ENCODE measurements at regions not wholly inside any gene's neighbourhood (a gene's known extent, or its start where the extent isn't known, plus 50 kb on each side); places are given as distances from the start of the nearest gene placed in this dataset.
A peak's percentile ranks its signal among the peaks of the same experiment; 100 is the strongest.

DNA sequence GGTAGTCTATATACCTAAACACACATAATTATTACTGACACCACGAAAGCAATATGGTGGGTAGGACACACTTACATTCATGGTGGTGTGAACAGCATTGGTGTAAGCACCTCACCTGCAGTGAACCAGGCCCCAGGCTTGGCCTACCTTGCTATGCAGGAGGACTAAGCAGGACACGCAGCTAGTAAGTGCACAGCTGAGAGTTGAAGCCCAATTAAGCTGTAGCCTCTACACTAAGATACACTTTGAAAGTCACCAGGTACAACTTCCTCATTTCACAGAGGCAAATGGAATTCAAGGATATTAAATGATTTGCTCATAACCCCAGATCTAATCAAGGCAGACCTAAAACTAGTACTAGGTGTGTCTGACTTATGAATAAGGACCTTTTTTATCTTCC lies 145.8 kb upstream of the PAPPA start:
- Histone ChIP-seq H3K4me1 (replicated peaks) (peaks cover 8% of the 10 kb centered on the region), H3K27me3 (replicated peaks) (no peaks in the 10 kb centered on the region), H3K36me3 (no peaks in the 10 kb centered on the region), H3K27ac (no peak overlapping the region), H3K9me3 (replicated peaks) (peaks cover 3% of the 10 kb centered on the region; the same call in 1 of the 2 replicates), H3K4me3 (no peak overlapping the region)
- no peak for DNase-seq (ENCODE audit: low read depth in 1 of 2, low spot score in 2 of 2)

DNA sequence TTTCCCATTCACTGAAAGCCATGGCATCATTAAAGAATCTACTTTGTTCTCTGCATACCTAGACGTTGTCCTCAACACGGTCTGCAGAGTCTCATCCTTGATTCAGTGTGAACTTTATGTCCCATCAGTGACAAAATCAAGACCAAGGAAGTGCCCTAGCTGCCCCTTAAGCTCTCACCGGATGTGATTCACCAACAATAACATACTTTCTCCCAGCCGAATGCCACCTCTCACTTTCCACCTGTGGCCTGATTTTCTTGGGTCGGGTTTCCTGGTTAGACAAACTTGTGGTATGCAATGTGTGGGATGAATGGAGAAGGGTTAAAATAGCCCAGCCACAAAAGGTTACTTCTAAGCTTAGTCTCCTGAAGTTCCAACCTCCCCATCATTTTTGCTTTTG lies 145.3 kb upstream of the PAPPA start:
- H3K36me3 ChIP-seq, result no peaks in the 10 kb centered on the region
- H3K27me3 ChIP-seq (replicated peaks), result no peaks in the 10 kb centered on the region
- no peak for DNase-seq (ENCODE audit: low read depth in 1 of 2, low spot score in 2 of 2)
- H3K4me1 ChIP-seq (replicated peaks), result peaks cover 8% of the 10 kb centered on the region
- peaks cover 3% of the 10 kb centered on the region; the same call in 1 of the 2 replicates for H3K9me3 ChIP-seq (replicated peaks)
- no peak overlapping the region for H3K27ac ChIP-seq
- H3K4me3 ChIP-seq, result no peak overlapping the region

DNA sequence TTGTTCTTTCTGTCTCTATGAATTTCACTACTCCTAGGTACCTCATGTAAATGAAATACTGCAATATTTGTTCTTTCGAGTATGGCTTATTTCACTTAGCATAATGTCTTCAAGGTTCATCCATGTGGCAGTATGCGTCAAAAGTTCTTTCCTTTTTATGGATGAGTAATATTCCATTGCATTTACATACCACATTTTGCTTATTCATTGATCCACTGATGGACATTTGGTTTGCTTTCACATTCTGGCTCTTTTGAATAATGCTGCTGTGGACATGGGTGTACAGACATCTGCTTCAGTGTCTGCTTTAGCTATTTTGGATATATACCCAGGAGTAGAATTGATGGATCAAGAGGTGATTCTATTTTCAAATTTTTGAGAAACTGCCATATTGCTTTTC lies 144.2 kb upstream of the PAPPA start:
- no peaks in the 10 kb centered on the region; the same call in 1 of the 2 replicates for H3K9me3 ChIP-seq (replicated peaks)
- no peak overlapping the region for H3K27ac ChIP-seq
- peaks cover 8% of the 10 kb centered on the region for H3K4me1 ChIP-seq (replicated peaks)
- H3K4me3 ChIP-seq, result no peak overlapping the region
- no peak for DNase-seq (ENCODE audit: low read depth in 1 of 2, low spot score in 2 of 2)
- no peaks in the 10 kb centered on the region for H3K27me3 ChIP-seq (replicated peaks)
- no peaks in the 10 kb centered on the region for H3K36me3 ChIP-seq

DNA sequence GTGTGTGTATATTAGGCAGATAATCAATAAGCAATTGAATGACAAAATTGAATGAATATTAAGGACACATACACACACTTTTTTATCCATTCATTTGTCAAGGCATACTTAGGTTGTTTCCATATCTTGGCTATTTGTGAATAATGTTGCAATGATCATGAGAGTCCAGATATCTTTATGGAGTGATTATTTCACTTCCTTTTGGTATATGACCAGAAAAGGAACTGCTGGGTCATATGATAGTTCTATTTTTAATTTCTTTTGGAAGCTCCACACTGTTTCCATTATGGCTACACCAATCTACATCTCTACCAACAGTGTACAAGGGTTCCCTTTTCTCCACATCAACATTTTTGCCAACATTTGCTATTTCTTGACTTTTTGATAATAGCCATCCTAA lies 137.7 kb upstream of the PAPPA start:
- H3K4me3 ChIP-seq, result no peak overlapping the region
- no peaks in the 10 kb centered on the region for H3K36me3 ChIP-seq
- no peak for DNase-seq (ENCODE audit: low read depth in 1 of 2, low spot score in 2 of 2)
- no peak overlapping the region for H3K27ac ChIP-seq
- H3K27me3 ChIP-seq (replicated peaks), result no peaks in the 10 kb centered on the region
- peaks cover 3% of the 10 kb centered on the region; the same call in 1 of the 2 replicates for H3K4me1 ChIP-seq (replicated peaks)
- no peaks in the 10 kb centered on the region for H3K9me3 ChIP-seq (replicated peaks)

DNA sequence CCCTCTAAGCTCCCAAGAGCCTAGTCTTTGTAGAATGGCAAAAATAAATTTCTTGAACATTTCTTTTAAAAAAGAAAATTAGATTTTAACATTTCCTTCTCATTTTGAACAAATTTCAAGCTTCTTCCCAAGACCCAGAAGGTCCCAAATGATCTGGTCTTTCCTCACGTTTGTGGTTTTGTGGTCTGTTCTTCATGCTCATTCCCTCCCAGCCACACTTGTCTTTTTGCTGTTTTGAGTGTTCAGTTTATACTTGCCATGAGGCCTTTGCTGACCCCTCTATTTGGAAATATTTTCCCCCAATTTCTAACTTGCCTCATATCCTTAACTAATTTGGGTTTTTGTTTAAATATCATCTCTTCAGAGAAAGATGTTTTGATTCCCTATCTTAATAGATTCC lies 133.4 kb upstream of the PAPPA start:
- no peak for DNase-seq (ENCODE audit: low read depth in 1 of 2, low spot score in 2 of 2)
- Histone ChIP-seq H3K9me3 (replicated peaks) (no peaks in the 10 kb centered on the region), H3K4me1 (replicated peaks) (peaks cover 3% of the 10 kb centered on the region; the same call in 1 of the 2 replicates), H3K27me3 (replicated peaks) (no peaks in the 10 kb centered on the region), H3K36me3 (no peaks in the 10 kb centered on the region), H3K27ac (no peak overlapping the region), H3K4me3 (no peak overlapping the region)

DNA sequence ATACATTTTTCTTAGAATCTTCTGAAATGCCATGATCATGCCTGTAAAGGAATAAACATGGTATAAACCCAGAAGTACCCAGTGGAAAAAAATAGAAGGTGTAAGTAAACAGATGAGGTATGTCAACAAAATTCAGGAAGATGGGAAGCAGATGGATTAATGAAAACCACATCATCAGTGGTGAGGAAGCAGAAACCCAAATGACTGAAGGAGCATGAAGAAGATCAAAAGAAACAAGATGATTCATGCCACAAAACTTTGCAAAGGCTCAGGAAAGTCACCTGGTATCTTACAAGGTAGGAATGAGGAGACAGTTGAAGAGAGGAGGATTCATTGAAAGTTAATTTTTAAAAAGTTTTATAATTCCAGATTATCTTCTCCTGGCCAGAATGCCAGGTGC lies 132.8 kb upstream of the PAPPA start:
- Histone ChIP-seq H3K4me1 (replicated peaks) (peaks cover 3% of the 10 kb centered on the region; the same call in 1 of the 2 replicates), H3K4me3 (no peak overlapping the region), H3K27me3 (replicated peaks) (no peaks in the 10 kb centered on the region), H3K27ac (no peak overlapping the region), H3K36me3 (no peaks in the 10 kb centered on the region), H3K9me3 (replicated peaks) (no peaks in the 10 kb centered on the region)
- DNase-seq (ENCODE audit: low read depth in 1 of 2, low spot score in 2 of 2), result no peak

DNA sequence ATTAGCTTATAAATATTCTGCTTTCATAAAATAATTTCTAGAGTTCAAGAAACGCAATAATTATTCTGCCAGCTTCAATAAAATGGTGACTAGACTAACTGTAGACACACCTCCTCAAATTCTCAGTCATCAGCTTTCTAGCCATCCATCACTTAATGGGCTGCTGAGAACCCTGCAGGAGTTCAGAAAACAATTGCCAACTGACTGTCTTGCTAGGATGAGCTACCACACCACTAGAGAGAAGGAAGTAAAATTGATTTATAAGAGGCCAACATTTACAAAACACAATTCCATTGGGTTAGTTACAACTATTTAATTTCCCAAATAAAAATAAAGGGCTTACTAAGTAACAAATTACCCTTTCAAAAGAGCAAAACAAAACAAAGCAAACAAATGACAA lies 126.5 kb upstream of the PAPPA start:
- no peaks in the 10 kb centered on the region for H3K27me3 ChIP-seq (replicated peaks)

DNA sequence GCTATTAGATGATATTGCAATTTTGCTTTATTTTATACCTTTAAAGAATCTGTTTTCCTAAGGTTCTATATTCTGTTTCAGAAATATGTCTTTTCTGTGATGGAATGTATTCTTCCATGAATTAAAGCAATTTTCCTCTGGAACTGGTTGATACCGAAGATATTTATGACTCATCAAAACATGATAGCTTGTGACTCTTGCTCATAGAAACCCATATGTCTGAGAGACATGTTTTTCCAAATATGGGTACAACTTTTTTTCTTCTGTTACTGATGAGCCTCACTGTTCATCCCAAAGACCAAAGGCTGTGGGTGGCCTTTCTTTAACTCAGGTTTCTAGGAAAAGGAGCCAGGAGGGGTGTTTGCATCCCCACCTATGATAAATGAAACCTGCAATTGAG lies 126.1 kb upstream of the PAPPA start:
- H3K36me3 ChIP-seq, result no peaks in the 10 kb centered on the region
- peak in 1 of 2 experiments; percentile 34 for DNase-seq (ENCODE audit: low read depth in 1 of 2, low spot score in 2 of 2)

More for the DNA sequence above, 126.5 kb upstream of the PAPPA start:
- Histone ChIP-seq H3K4me1 (replicated peaks) (peaks cover 12% of the 10 kb centered on the region), H3K36me3 (no peaks in the 10 kb centered on the region), H3K9me3 (replicated peaks) (no peaks in the 10 kb centered on the region), H3K4me3 (no peak overlapping the region), H3K27ac (peak overlapping the region; percentile 41)
- peak in 1 of 2 experiments; percentile 18 for DNase-seq (ENCODE audit: low read depth in 1 of 2, low spot score in 2 of 2)

DNA sequence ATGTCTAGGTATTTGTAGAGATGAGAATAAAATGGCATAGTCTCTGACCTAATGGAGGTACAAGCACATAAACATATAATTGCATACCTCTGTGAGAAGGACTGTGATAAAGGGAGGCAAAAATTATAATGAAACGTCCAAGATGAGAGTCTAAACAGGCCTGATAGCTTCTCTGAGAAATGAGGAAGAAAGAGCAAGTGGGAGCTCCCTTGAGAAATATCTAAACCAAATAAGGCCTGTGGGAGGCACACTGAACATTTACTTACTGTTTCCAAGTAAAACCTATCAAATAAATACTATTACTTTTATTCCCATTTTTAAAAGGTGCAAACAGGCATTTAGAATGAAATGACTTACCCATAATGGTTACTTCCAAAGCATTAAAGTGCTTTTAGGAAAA lies 125.6 kb upstream of the PAPPA start:
- DNase-seq (ENCODE audit: low read depth in 1 of 2, low spot score in 2 of 2), result no peak
- H3K9me3 ChIP-seq (replicated peaks), result no peaks in the 10 kb centered on the region
- no peak overlapping the region for H3K4me3 ChIP-seq
- H3K27me3 ChIP-seq (replicated peaks), result no peaks in the 10 kb centered on the region
- H3K27ac ChIP-seq, result peak overlapping the region; percentile 41
- no peaks in the 10 kb centered on the region for H3K36me3 ChIP-seq
- peaks cover 12% of the 10 kb centered on the region for H3K4me1 ChIP-seq (replicated peaks)

More for the DNA sequence above, 126.1 kb upstream of the PAPPA start:
- no peaks in the 10 kb centered on the region for H3K27me3 ChIP-seq (replicated peaks)
- peak overlapping the region; percentile 41 for H3K27ac ChIP-seq
- H3K4me1 ChIP-seq (replicated peaks), result peaks cover 12% of the 10 kb centered on the region
- no peaks in the 10 kb centered on the region for H3K9me3 ChIP-seq (replicated peaks)
- no peak overlapping the region for H3K4me3 ChIP-seq

DNA sequence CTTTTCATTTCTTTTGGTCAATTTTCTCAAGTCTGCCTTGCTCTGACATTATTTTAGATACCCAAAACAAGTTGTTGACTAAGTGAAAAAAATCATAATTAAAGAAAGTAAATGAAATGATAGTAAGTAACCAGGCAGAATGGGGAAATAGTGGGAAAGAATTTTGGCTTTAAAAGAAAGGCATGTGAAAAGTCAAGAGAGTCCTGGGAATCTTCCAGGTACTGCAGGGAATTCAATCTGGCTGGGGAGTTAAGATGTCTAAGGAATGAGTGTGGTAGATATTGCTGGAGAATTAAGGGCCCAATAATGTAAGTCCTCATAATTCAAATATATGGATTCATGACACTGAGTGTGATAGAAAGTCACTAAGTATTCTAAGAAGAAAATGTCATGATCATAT lies 123.1 kb upstream of the PAPPA start:
- no peak for DNase-seq (ENCODE audit: low read depth in 1 of 2, low spot score in 2 of 2)
- H3K27ac ChIP-seq, result no peak overlapping the region
- peaks cover 12% of the 10 kb centered on the region for H3K4me1 ChIP-seq (replicated peaks)
- H3K27me3 ChIP-seq (replicated peaks), result no peaks in the 10 kb centered on the region
- no peak overlapping the region for H3K4me3 ChIP-seq
- H3K9me3 ChIP-seq (replicated peaks), result no peaks in the 10 kb centered on the region
- no peaks in the 10 kb centered on the region for H3K36me3 ChIP-seq

DNA sequence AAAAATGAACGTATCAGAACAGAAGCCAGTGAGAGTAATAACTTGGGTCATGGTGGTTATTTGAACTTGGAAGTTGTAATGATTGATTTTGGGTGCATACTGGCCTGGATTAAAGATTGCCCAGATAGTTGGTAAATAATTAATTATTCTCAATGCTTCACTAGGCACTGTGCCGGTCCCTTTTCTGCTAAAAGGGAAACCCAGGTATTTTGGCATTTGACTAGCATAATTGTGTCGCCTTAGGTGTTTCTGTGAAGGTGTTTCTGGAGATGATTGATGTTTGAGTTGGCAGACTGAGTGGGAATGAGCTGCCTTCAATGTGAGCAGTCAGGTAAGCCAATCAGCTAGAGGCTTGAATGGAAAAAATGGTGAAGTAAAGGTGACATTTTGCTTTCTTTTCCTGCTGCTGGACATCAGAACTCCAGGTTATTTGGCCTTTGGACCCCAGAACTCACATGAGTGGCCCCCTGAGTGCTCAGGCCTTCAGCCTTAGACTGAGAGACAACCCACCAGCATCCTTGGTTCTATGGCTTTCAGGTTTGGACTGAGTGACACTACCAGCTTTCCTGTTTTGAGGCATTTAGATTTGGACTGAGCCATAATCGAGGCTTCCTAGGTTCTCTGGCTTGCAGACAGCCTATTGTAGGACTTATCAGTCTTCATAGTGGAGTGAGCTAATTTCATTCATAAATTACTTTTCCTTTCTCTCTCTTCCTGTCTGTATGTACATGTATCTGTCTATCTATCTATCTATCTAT lies 120.7 kb upstream of the PAPPA start:
- no peak overlapping the region for H3K27ac ChIP-seq
- H3K9me3 ChIP-seq (replicated peaks), result no peaks in the 10 kb centered on the region
- H3K36me3 ChIP-seq, result no peaks in the 10 kb centered on the region
- DNase-seq (ENCODE audit: low read depth in 1 of 2, low spot score in 2 of 2), result no peak
- no peak overlapping the region for H3K4me3 ChIP-seq
- H3K27me3 ChIP-seq (replicated peaks), result no peaks in the 10 kb centered on the region
- H3K4me1 ChIP-seq (replicated peaks), result peaks cover 3% of the 10 kb centered on the region

DNA sequence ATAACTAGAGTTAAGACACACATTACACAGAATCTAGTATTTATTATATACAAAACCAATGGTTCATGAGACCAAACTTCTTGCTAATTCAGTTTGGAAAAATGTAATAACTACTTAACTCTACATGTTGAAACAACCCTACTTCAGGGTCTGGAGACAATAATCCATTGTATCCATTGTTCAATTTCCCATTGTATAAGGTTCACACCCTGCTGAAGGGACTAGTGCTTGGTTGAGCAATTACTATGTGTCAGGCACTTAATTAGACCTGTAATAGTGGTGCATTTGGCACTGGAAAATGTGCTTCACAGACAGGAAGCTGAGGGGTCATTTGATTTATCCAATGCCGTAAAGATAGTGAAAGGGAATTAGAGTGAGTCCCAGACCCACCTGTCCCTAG lies 114.3 kb upstream of the PAPPA start:
- Histone ChIP-seq H3K4me1 (replicated peaks) (no peaks in the 10 kb centered on the region), H3K36me3 (no peaks in the 10 kb centered on the region), H3K9me3 (replicated peaks) (no peaks in the 10 kb centered on the region), H3K27ac (no peak overlapping the region), H3K27me3 (replicated peaks) (no peaks in the 10 kb centered on the region), H3K4me3 (no peak overlapping the region)
- DNase-seq (ENCODE audit: low read depth in 1 of 2, low spot score in 2 of 2), result no peak

DNA sequence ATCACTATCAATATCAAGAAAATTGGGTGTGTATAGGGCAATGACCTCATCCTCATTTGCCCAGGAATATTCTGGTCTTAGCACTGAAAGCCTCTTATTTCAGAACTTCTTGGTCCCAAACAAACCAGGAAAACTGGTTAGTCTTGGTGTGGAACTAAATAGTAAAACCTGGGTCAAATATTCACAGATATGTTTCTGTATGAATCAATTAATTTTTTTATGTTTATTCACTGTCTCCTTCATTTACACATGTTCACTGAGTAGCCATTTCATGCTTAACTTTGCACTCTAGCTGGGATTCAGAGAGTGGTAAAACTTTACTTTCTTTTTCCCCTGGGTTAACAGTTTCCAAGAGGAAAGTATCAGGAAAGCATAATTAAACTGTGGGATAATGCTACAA lies 113.7 kb upstream of the PAPPA start:
- H3K4me1 ChIP-seq (replicated peaks), result no peaks in the 10 kb centered on the region
- no peak overlapping the region for H3K4me3 ChIP-seq
- H3K27ac ChIP-seq, result no peak overlapping the region
- H3K36me3 ChIP-seq, result no peaks in the 10 kb centered on the region
- H3K27me3 ChIP-seq (replicated peaks), result no peaks in the 10 kb centered on the region
- DNase-seq (ENCODE audit: low read depth in 1 of 2, low spot score in 2 of 2), result no peak
- H3K9me3 ChIP-seq (replicated peaks), result no peaks in the 10 kb centered on the region

DNA sequence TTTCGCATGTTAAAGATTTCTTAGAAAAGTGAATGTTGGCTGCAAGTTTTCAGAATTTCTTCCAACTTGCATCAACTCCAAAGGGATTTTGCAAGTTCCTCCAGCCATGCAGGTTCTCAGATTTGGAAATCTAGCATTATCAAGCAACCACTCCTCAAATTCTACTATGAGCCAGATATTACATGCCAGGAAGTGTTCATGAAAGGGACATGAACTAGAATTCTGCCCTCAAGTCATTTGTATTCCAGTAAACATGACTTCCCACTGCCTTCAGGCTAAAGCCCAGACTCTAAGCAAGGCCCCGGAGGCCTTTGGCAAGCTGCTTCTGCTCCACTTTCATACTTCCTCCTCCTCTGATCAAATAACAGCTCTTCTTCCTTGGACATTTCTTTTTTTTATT lies 111.3 kb upstream of the PAPPA start:
- no peaks in the 10 kb centered on the region for H3K9me3 ChIP-seq (replicated peaks)
- H3K4me1 ChIP-seq (replicated peaks), result no peaks in the 10 kb centered on the region
- no peak for DNase-seq (ENCODE audit: low read depth in 1 of 2, low spot score in 2 of 2)
- H3K36me3 ChIP-seq, result no peaks in the 10 kb centered on the region
- no peaks in the 10 kb centered on the region for H3K27me3 ChIP-seq (replicated peaks)
- H3K4me3 ChIP-seq, result no peak overlapping the region
- no peak overlapping the region for H3K27ac ChIP-seq

DNA sequence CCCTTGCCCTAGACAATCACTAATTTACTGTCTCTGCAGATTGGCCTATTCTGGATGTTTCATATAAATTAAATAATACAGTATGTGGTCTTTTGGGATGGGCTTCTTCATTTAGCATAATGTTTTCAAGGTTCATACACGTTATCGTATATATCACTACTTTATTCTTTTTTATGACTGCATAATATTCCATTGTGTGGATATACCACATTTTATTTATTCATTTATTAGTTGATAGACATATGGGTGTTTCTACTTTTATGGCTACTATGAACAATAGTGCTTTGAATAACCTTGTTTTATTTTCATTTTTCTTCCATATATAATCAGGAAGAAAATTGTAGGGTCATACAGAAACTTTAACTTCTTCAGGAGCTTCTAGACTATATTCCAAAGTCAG lies 108.5 kb upstream of the PAPPA start:
- H3K4me1 ChIP-seq (replicated peaks), result no peaks in the 10 kb centered on the region
- H3K36me3 ChIP-seq, result no peaks in the 10 kb centered on the region
- H3K4me3 ChIP-seq, result no peak overlapping the region
- no peaks in the 10 kb centered on the region for H3K9me3 ChIP-seq (replicated peaks)
- DNase-seq (ENCODE audit: low read depth in 1 of 2, low spot score in 2 of 2), result no peak
- no peaks in the 10 kb centered on the region for H3K27me3 ChIP-seq (replicated peaks)
- H3K27ac ChIP-seq, result no peak overlapping the region

All from SJSA1 (cell line).